GM21381 (cell line): ENCODE measurements at regions not wholly inside any gene's neighbourhood (a gene's known extent, or its start where the extent isn't known, plus 50 kb on each side); places are given as distances from the start of the nearest gene placed in this dataset.

Experiments used
- ATAC-seq: cut with Tn5 transposase; IDR thresholded peaks from one replicate; pipeline ENCODE4 v1.9.1; 2021; ENCODE audit warnings: mild to moderate bottlenecking, moderate library complexity; ENCODE audit not compliant: unreplicated experiment

DNA sequence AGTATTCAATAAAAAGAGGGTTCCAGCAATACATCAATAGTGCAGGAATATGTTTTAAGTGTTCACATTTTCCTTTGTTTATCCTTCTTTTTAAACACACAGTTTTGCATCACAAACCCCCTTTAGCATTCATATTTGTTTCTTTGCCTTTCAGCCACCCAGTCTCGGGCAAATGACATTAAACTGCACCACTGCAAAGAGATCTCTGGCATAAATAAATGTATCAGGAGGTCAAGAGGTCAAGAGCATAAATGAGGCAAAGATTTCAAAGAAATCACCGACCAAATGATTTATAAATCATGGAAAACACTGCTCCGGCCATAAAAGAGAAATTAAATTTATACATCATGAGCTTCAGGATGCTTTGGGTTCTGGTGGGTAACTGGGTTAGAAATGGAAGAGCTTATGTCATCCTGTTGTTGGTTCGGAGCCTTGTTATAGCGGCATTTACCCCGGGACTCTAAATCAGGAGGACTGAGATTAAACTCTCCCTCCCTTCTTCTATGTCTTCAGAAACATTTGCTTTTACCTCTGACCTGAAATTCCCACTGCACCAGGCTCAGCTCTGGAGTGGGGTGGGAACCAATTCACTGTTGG lies 449.6 kb upstream of the CLINT1 start:
- no peak for ATAC-seq

DNA sequence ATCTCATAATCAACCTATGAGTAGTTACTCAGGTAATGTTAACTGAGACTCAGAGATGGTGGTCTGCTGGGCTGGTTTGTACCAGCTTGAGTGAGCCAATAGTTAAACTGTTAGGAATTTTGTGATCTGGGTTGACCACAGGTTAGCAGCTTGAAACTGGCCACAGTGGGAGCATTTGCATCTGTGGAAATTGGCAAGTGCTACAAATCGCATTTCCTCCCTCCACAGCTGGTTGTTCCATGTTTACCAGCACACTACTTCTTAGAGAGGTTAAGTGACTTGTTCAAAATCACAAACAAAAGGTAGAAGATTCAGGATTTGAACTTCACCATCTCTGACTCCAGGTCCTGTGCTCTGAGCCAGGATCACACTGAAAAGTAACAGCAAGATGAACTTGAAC lies 446.9 kb upstream of the CLINT1 start:
- no peak for ATAC-seq

DNA sequence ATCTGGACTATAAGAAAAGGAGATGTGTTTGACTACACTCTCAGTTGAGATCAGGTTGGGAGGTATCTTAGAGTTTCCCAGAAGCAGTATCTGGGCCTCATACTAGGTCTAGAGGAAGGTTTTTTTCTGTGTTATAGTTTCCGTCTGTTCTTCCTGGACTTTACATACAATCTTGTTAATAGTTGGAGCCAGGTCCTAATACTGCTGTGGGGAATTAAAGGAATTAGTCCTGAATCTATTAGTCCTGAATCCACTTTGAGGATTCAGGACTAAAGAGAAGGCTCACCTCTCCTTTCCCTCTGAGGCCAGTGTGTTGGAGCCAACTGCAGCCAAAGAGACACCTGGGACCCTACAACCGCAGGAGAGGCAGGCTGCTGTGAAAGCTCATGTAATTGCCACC lies 445.7 kb upstream of the CLINT1 start:
- no peak for ATAC-seq

DNA sequence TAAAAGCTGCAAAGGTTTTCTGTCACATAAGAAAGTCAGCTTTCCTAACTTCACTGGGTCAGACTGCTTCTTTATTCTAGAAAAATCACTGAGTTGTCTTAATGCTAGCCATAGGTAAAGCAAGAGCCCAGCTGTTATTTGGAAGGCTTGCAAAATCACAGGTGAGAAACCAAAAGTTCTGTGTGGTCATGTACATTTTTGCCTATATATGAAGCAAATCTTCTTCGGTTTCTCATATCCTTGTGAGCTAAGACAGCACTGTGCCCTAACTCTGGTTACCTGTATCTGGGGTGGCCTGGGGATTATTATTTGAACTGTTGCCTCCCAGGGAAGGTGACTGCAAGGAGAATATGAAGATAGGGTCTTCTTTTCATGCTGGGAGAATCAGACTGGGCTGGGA lies 444.9 kb upstream of the CLINT1 start:
- no peak for ATAC-seq

DNA sequence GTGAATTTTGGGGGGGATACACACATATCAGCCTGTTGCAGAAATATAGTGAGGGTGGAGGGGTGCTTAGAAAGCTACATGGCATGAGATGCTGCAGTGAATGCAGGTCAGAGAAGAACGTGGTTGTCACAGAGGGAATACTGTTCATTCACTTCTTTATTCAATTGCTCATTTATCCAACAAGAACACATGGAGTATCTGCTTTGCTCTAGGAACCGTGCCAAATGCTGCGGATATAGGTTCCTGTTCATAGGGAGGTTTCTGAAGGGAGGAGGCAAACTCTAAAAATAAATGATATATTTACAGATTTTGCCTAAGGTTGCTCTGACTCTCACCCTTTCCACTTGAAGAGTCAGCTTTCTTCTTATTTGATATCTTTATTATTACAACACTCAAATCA lies 444.3 kb upstream of the CLINT1 start:
- ATAC-seq, result no peak

DNA sequence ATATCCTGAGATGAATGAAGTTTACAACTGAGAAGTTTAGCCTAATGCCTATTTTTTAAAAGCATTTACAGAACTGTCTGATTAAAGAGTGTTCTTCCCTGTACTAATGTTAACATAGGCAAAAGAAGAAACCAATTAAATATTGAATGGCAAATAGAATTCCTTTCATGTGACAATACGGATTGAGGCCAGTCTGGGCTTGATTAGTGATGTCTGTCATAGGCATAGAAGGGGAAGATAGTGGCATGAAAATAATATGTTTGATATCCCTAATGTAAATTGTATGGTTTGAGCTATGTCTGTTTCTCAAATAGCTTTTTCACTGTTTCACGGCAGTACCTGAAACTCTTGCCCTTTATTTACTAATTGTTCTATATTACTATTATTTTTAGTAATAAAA lies 443.1 kb upstream of the CLINT1 start:
- no peak for ATAC-seq

DNA sequence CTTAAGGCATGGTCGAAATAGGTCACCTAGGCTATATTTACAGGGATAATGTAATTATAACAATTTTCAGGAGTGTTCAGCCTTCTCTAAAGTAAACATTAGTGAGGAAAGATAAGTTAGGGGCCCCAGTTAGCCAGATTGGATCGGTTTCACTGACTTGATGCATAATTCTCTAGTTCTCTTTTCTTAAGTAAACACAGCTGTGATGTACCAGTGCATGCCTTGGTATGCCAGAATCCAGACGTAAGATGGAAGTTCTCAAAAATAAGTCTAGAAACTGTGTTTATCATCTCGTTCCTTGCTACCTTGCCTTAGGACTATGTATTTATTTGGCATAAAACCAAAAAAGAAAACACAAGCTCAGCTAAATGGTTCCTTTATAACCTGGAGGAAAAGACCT lies 442.2 kb upstream of the CLINT1 start:
- ATAC-seq, result no peak

DNA sequence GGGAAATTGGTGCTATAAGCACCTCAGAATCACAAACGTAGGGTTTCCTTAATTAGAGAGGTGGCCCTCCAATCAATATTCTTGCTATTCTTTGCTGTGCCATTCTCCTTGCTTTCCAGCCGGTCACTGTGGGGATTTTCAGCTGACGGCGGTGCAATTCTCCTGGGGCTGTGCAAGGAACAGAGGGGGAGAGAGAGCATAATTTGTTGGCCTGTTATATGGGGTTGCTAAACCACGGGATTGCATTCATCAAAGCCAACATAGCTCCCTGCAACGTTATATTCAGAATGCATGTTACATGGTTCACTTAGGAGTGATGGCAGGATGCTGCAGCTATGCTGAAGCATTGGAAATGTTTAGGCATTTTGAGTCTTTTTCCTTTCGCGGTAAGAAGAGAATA lies 441.3 kb upstream of the CLINT1 start:
- no peak for ATAC-seq

DNA sequence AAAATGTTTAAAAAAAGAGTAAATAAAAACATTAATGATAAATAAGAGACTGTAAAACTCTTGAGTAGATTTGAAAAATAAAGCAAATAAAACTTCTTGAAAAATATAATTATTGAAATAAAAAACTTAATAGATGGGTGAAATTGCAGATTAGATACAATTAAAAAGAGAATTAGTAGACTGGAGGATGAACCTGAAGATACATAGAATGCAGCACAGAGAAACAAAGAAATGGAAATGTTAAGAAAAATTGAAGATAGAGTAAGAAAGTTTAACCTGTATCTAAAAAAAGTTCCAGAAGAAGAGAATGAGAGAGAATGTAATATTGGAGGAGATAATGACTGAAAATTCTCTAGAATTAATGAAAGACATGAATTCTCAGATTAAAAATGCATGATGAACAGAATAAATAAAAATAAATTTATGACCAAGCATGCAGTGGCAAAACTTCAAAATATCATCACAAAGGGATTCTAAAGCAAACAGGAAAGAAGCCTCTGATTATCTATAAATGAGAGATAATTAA lies 438.1 kb upstream of the CLINT1 start:
- ATAC-seq, result no peak

DNA sequence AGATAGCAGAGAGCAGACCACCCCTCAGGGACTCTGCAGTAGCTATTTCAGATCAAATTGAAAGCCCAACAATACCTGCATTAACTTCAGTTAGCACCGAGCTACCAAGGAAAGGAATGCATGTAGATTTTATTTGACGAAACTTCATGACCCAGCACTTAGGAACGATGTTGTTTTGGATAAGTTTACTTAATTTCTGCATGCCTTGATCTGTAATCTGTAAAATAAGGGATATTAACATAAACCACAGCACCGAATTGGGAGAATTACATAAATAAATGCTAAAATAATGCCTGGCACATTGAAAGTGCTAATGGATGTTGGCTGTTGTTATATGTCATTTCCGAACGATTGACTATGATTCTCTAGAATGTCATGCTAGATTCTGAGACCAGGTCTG lies 435.8 kb upstream of the CLINT1 start:
- no peak for ATAC-seq

DNA sequence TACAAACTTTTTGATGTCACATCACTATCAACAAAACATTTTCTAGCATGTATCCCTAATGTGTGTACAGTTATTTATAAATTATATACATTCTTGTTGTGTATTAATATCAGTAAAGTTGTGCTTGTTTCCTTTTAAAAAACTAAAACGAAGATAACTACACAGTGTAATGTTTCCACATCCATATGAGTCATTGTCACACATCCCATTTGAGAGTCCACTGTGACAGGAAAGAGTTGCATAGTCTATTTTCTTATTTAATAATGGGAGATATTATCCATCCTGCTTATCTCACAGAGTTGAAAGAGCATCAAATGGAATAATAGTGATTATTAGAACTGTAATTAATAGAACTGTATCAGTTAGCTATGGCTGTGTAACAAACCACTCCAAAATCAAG lies 434.0 kb upstream of the CLINT1 start:
- ATAC-seq, result no peak

DNA sequence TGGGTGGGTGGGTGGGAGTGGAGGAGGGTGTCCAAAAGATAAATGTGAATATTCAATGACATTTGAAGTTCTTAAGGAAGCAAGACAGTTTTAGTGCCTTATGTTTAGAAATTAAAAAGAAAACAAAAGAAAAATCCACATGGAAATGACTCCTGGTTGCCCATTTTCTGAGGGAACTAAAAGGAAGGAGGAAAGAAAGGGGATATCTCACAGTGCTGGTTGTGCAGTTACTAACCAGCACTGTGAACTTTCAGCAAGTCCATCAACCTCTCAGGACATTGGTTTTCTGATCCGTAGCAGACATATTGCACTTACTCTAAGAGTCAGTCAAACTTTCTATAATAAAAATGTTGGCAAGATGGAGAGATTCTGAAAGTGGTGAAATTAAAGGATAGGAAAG lies 431.0 kb upstream of the CLINT1 start:
- no peak for ATAC-seq

DNA sequence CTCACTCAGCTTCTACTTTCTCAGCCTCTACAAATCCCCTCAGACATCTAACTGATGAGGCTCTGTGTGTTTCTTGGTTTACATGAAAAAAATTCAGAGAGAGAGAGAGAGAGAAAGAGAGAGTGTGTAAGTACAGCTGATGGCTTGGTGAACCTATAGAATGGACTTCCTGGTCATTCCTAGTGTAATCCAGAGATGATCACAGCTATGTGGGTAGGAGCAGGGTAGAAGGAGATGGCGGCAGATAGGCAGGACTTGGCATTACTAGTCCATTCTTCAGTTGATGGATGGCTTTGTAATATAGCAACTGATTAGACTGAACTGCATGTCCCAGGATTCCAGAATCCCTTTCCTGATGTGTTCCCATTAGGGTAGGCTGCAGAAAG lies 429.3 kb upstream of the CLINT1 start:
- ATAC-seq, result no peak

DNA sequence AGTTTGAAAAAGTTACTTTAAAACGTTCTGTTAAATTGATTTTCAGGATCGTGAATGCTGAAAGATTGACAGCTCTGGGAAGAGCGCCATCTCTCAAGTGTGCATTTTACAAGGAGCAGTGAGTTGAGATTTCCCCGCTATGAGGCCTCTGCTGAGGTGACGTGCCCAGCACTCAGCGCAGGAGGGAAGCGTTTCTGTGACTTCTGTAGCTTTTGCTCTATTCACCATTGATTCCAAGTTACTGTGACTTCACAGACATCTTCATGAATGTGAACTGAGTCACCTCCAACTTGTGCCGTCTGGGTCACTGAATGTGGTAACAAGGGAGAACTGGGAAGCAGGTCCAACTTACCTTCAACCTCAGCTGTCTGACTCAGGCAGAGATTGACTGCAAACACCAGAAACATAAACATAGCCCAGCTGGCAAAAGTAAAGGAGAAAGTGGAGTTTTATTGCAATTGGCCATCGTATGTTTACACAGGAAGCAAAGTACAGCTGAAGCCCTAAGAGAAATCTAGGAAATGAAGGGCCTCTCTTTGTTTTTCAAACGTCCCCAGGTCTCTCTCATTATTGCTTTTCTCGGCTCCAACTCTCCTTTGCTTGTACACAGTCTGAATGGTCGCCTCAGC lies 428.8 kb upstream of the CLINT1 start:
- ATAC-seq, result no peak

DNA sequence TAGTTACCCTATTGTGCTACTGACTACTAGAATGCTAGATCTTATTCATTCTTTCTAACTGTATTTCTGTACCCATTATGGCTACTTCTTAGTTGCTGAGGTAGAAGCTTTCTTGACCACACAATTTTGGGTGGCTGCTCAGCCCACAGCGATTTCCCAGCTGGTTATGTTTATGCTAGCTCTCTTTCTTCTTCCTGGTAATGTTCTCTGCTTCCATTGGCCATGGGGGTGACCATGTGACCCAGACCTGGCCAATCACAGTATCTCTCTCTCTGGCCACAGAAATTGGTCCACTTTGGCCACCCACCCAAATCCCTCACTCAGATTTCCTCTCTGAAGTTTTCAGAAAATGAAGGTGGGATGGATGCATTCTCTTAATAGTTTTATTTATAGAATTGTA lies 427.9 kb upstream of the CLINT1 start:
- ATAC-seq, result no peak

DNA sequence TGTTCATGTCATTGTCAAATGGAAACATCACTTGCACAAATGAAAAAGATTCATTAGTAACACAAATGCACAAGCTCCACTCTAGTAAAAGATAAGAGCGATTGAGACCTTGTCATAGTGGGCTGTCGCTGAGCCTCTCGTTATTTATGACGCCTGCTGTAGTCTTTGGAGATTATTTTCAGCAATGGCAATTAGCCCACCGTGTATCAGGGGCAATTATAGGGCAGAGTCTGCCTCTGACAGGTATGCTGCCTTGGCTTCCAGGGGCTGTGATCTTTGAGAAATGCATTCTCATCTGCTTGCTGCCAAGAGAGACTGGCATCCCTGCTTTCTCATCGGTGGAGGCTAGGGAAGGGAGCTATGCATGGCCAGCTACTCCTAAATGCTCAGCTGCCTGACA lies 426.8 kb upstream of the CLINT1 start:
- no peak for ATAC-seq

DNA sequence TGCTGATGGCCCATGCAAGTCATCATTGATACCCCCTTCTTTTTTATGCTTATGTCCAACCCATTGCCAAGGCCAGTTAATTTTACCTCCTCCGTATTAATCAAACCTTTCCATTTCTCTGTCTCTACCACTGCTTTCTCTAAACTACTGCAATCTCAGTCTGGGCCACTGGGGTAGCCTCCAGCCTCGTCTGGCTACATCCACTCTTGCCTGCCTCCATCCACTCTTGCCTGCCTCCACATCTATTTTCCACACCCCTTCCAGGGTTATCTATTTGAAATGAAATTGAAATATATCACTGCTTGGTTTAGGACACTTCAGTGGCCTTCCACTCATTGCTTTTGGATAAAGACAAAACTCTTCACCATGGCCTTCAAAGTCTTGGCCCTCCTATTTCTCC lies 425.3 kb upstream of the CLINT1 start:
- no peak for ATAC-seq

DNA sequence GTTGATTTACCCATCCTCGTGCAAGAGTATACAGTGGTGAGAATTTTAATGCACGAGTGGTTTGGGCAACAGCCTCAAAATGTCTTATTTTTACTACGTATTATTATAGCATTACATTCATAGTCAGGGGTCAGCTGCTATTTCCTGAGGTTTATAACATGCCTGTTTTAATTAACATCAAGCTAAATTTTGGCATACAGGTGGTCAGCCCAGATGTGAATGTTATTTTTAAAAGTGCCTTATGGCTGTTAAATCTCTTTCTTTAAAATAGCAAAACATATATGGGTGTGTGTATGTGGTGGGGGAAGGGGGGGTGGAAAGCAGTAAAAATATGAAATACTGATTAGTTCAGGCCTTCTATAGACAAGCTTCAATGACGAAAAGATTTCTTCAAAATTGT lies 424.5 kb upstream of the CLINT1 start:
- no peak for ATAC-seq

DNA sequence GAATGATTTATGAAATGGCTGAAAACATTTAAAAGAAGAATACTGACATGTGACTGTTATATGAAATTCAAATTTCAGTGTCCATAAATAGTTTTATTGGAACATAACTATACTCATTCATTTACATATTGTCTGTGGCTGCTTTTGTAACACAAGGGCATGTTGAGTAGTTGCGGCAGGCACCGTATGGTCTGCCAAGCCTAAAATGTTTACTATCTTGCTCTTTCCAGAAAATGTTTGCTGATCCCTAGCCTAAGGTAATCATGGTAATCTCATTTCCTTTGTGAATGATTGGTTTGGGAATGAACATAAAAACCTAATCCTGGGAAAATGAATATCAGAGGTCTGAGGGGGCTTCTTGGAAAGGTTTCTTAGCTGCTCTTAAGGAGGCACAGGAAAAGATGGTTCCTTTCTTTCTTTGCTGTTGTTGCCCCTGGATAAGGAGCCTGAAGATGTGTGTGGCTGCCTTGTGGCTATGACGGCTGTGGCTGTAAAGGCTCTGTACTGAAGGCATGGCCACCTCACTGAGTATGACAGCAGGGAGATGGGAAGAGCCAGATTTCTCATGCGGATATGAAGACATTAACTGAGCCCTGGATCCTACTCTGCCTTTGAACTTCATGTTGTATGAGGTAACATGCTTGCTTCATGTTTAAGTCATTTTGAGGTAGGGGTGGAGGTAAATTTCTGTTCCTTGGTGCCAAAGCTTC lies 419.4 kb upstream of the CLINT1 start:
- ATAC-seq, result no peak

DNA sequence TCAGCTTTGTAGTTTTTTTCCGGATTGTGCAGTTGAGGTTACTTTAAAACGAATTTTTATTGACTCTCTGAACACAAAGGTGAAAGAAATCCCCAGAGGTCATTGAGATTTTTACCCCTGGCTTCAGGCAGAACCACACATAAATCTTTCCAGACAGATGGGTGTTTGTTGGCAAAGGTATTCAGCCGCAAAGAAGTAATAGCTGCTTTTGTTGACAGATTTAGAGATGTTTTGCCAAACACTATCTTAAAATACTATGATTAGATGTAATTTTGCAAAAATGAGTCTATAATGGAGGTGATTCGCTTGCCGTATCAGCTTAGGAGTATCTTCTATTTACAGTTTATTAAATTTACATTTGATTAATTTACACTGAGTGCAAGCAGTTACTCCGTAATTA lies 418.3 kb upstream of the CLINT1 start:
- no peak for ATAC-seq

DNA sequence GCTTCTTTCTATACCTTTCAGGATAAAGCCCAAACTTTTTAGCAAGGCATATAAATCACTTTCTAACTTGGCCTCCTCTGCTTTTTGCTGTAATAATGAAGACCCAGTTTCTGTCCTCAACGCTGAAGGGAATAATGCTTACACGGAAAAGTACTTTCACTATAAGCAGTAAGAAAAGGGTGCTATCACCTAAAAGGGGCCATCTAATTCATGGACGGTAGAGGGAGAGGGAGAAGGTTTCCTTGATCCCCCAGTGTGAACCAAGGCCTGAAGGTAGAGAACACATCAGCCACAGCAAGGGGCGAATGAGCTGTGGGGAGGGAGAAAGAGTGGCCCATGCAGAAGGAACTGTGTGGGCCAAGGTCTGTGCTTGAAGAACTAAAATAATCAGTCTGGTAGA lies 417.7 kb upstream of the CLINT1 start:
- no peak for ATAC-seq

DNA sequence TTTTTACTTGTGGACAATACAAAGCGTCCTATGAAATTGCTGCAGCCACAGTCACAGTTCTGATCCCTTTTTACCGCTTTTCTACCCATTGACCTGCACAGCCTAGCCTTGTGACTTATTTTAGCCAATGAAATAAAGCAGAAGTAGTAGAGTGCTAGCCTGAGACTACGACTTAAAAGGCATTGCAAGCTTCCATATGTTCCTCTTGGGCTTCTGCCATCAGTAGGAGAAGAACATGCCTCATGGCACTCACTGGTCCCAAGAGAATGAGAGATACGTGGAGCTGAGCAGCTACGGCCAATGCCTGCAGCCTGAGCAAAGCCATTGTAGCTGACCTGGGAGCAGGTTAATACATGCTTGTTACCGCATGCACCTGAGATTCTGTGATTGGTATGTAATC lies 416.6 kb upstream of the CLINT1 start:
- no peak for ATAC-seq
